IgD-negative memory B cell (primary cell): ENCODE measurements at regions not wholly inside any gene's neighbourhood (a gene's known extent, or its start where the extent isn't known, plus 50 kb on each side); places are given as distances from the start of the nearest gene placed in this dataset.
"Not testable (repeated sequence)": the region's sequence is repeated elsewhere in the genome, so short reads cannot be mapped to it uniquely, and the experiment has no call there.

Experiments
- H3K27ac Mint-ChIP-seq, 3 donors: one replicate each; pipeline ENCODE4 v1.8.0; 2020 to 2022; ENCODE audit warnings: mild to moderate bottlenecking in 3 of 3, mixed read lengths in 3 of 3, moderate library complexity in 1 of 3
- H3K27me3 Mint-ChIP-seq: one replicate; pipeline ENCODE4 v1.8.0; 2021; ENCODE audit warnings: mixed read lengths
- H3K36me3 Mint-ChIP-seq: one replicate; pipeline ENCODE4 v1.8.0; 2020; ENCODE audit warnings: mild to moderate bottlenecking, mixed read lengths
- H3K4me1 Mint-ChIP-seq, 3 donors: one replicate each; pipeline ENCODE4 v1.8.0; 2020 to 2022; ENCODE audit warnings: mixed read lengths in 3 of 3, mild to moderate bottlenecking in 1 of 3
- H3K4me3 Mint-ChIP-seq, 4 donors: one replicate each; pipeline ENCODE4 v1.8.0; 2020 to 2022; ENCODE audit warnings: mild to moderate bottlenecking in 4 of 4, mixed read lengths in 4 of 4, moderate library complexity in 3 of 4
- H3K9me3 Mint-ChIP-seq, 3 donors: one replicate each; pipeline ENCODE4 v1.8.0; 2020 to 2021; ENCODE audit warnings: mixed read lengths in 3 of 3, mild to moderate bottlenecking in 1 of 3

GRCh38 chr17:22267019-22267418 lies 574.7 kb downstream of the KCNJ18 start:
- Mint-ChIP-seq H3K27me3 (no peaks in the 10 kb centered on the region), H3K27ac (no peak overlapping the region), H3K4me1 (no peaks in the 10 kb centered on the region), H3K4me3 (peak overlapping the region in 1 of 4 donors; percentile 37), H3K36me3 (no peaks in the 10 kb centered on the region), H3K9me3 (no peaks in the 10 kb centered on the region)

DNA sequence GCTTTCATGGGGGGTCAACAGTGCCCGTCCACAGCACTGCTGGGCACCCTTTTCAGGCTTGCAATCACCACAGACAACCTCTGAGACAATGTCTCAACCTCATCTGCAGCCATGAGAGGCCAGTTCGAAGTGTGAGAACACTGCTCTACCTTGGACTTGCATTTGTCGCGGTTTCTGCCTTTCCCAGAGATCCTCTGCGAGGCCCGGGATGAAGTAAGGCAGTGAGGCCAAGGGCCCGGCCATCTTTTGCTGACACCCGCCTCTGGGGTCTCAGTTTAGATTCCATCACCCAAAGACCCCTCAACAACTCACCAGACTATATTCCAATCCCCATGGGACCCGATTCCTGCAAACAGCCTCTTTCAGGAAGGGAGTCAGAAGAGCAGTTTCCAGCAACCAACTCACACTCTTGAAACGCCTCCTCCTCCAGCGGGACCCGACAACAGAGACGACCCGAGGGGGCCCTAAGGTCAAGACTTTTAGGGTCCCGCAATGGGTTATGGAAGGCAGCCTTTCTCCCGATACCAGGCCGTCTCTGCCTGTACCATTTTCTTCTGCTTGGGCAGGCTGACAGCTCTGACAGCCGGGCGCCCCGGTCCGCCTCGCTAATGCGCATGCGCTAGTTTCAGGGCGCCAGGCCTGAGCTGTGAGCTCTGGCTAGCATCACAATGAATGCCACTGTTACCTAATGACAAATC lies 576.0 kb downstream of the KCNJ18 start:
- Mint-ChIP-seq H3K27me3 (no peaks in the 10 kb centered on the region), H3K27ac (no peak overlapping the region), H3K4me1 (no peaks in the 10 kb centered on the region), H3K9me3 (no peaks in the 10 kb centered on the region), H3K4me3 (no peak overlapping the region), H3K36me3 (no peaks in the 10 kb centered on the region)

GRCh38 chr17:22268912-22269220 lies 576.5 kb downstream of the KCNJ18 start:
- no peaks in the 10 kb centered on the region for H3K9me3 Mint-ChIP-seq
- no peaks in the 10 kb centered on the region for H3K27me3 Mint-ChIP-seq
- no peaks in the 10 kb centered on the region for H3K36me3 Mint-ChIP-seq
- H3K4me3 Mint-ChIP-seq, result no peak overlapping the region
- no peaks in the 10 kb centered on the region for H3K4me1 Mint-ChIP-seq
- H3K27ac Mint-ChIP-seq, result no peak overlapping the region

GRCh38 chr17:22270381-22270780 lies 578.1 kb downstream of the KCNJ18 start:
- Mint-ChIP-seq H3K27me3 (no peaks in the 10 kb centered on the region), H3K27ac (no peak overlapping the region), H3K9me3 (no peaks in the 10 kb centered on the region), H3K36me3 (no peaks in the 10 kb centered on the region), H3K4me3 (no peak overlapping the region), H3K4me1 (no peaks in the 10 kb centered on the region)

GRCh38 chr17:22270809-22271208 lies 578.5 kb downstream of the KCNJ18 start:
- not testable (repeated sequence) for H3K36me3 Mint-ChIP-seq, H3K27me3 Mint-ChIP-seq, H3K4me1 Mint-ChIP-seq, H3K4me3 Mint-ChIP-seq, H3K27ac Mint-ChIP-seq, H3K9me3 Mint-ChIP-seq

- Mint-ChIP-seq H3K36me3 (no peaks in the 10 kb centered on the region), H3K4me1 (peaks cover 0 to 3% (median 0%) of the 10 kb centered on the region in 3 donors), H3K9me3 (peaks cover 0 to 5% (median 0%) of the 10 kb centered on the region in 3 donors), H3K4me3 (no peak overlapping the region), H3K27me3 (no peaks in the 10 kb centered on the region), H3K27ac (no peak overlapping the region)
Measured at GRCh38 chr17:22272363-22273146, 580.2 kb downstream of the KCNJ18 start.

DNA sequence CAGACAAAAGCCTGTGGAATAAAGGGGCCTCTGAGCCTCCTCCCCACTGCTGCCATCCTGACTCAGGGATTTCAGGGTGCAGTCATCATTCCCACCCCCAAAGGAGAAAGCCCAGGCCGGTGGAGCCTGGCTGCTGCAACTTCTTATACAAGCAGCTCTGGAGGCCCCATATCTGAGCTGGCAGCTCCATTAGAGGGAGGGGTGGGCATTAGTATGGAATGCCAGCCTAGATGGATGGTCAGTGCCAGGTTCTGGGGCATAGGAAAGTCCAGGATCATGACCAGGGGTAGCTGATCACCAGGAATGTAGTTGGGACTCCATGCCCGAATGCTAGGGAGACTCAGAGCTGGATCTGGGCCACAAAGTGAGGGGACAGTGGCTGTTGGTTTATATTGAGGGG lies 581.0 kb downstream of the KCNJ18 start:
- H3K27ac Mint-ChIP-seq, result no peak overlapping the region
- H3K9me3 Mint-ChIP-seq, result peaks cover 0 to 5% (median 0%) of the 10 kb centered on the region in 3 donors
- H3K36me3 Mint-ChIP-seq, result no peaks in the 10 kb centered on the region
- H3K4me3 Mint-ChIP-seq, result no peak overlapping the region
- H3K4me1 Mint-ChIP-seq, result peaks cover 0 to 3% (median 0%) of the 10 kb centered on the region in 3 donors
- no peaks in the 10 kb centered on the region for H3K27me3 Mint-ChIP-seq

GRCh38 chr17:22277595-22277994 lies 585.3 kb downstream of the KCNJ18 start:
- no peaks in the 10 kb centered on the region for H3K36me3 Mint-ChIP-seq
- no peaks in the 10 kb centered on the region for H3K27me3 Mint-ChIP-seq
- H3K4me1 Mint-ChIP-seq, result peaks cover 0 to 3% (median 0%) of the 10 kb centered on the region in 3 donors

DNA sequence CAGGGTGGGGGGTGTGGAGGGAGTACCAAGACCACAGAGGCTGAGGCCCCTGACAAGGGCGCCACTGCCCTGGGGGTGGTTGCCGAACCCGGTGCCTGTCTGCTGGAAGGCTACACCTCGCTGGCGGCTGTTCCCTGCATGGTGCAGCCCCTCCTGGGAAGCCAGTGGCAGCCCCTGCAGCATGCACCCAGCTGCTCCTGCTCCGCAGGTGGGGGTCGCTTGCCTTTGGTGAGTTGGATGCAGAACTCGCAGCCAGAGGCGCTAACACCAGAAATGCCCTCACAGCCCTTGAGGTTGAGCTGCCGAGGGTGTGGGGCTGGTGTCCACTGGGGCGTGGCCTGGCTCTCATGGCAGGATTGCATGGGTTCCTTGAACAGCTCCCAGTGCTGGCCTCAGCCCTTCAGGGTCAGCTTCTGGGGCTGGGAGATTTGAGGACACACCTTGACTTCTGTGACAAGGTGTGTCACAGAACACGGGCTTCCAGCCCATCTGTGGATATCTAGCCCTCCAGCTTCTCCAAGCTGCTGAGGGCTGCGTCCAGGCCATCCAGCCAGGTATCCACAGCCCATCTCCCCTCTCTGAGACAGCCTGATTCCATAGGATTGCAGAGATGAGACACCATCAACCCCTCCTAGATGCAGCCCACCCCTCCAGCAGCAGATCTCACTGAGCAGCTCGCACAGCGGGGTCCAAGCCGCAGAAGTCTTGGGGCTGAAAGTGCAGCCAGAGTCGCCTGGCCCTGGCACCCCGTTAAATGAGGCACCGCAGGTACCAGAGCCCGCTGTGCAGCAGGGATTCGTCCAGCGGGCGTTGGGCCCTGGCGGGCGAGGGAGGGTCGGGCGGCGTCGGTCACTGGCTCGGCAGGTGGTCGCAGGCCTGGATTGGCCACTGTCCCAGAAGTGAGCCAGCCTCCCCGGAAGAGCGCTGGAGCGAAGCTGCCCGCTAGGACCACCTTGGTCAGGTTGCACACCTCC lies 586.3 kb downstream of the KCNJ18 start:
- H3K27me3 Mint-ChIP-seq, result no peaks in the 10 kb centered on the region
- peak overlapping the region in 1 of 3 donors; percentile 46 for H3K27ac Mint-ChIP-seq
- H3K9me3 Mint-ChIP-seq, result peaks cover 0 to 10% (median 10%) of the 10 kb centered on the region in 3 donors
- H3K4me3 Mint-ChIP-seq, result no peak overlapping the region
- peaks cover 0 to 3% (median 0%) of the 10 kb centered on the region in 3 donors for H3K4me1 Mint-ChIP-seq
- H3K36me3 Mint-ChIP-seq, result no peaks in the 10 kb centered on the region

More at GRCh38 chr17:22277595-22277994, 585.3 kb downstream of the KCNJ18 start:
- Mint-ChIP-seq H3K4me3 (no peak overlapping the region), H3K27ac (no peak overlapping the region), H3K9me3 (peaks cover 0 to 5% (median 5%) of the 10 kb centered on the region in 3 donors)

GRCh38 chr17:22286337-22287041 lies 594.2 kb downstream of the KCNJ18 start:
- no peak overlapping the region for H3K27ac Mint-ChIP-seq
- no peak overlapping the region for H3K4me3 Mint-ChIP-seq
- H3K9me3 Mint-ChIP-seq, result peaks cover 0 to 8% (median 5%) of the 10 kb centered on the region in 3 donors
- H3K36me3 Mint-ChIP-seq, result no peaks in the 10 kb centered on the region
- H3K27me3 Mint-ChIP-seq, result no peaks in the 10 kb centered on the region
- no peaks in the 10 kb centered on the region for H3K4me1 Mint-ChIP-seq

DNA sequence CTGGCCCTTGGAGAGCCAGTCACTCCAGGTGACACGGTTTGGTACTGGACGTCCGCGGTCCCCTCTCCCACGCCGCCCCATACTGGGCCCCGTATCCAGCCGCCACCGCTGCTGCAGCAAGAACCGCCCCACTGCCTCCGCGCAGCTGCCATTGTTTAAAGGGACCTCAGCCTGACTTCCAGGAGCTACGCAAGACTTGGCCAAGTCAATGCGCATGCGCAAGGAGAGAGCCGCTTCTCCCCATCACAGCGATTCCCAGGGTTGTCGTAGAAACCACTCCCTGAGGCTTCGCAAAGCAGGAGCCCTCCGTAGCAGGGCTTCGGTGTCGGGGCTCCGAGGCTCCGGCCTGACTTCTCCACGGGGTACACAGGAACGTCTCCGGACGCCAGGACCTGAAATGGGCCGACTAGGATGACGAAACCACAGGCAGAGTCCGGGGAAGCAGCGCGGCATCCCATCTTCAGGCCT lies 606.2 kb downstream of the KCNJ18 start:
- not testable (repeated sequence) for H3K4me3 Mint-ChIP-seq, H3K27ac Mint-ChIP-seq, H3K4me1 Mint-ChIP-seq, H3K27me3 Mint-ChIP-seq, H3K36me3 Mint-ChIP-seq, H3K9me3 Mint-ChIP-seq

- no peak overlapping the region for H3K4me3 Mint-ChIP-seq
- H3K36me3 Mint-ChIP-seq, result no peaks in the 10 kb centered on the region
- H3K4me1 Mint-ChIP-seq, result peaks cover 0 to 2% (median 0%) of the 10 kb centered on the region in 3 donors
- H3K9me3 Mint-ChIP-seq, result peaks cover 0 to 7% (median 4%) of the 10 kb centered on the region in 3 donors
- H3K27me3 Mint-ChIP-seq, result no peaks in the 10 kb centered on the region
- no peak overlapping the region for H3K27ac Mint-ChIP-seq
Measured at GRCh38 chr17:22300177-22300576, 607.9 kb downstream of the KCNJ18 start.

GRCh38 chr17:22300731-22301352 lies 608.5 kb downstream of the KCNJ18 start:
- Mint-ChIP-seq H3K4me3 (no peak overlapping the region), H3K27ac (no peak overlapping the region), H3K9me3 (peaks cover 0 to 7% (median 4%) of the 10 kb centered on the region in 3 donors), H3K36me3 (no peaks in the 10 kb centered on the region), H3K4me1 (peaks cover 0 to 2% (median 0%) of the 10 kb centered on the region in 3 donors), H3K27me3 (no peaks in the 10 kb centered on the region)

DNA sequence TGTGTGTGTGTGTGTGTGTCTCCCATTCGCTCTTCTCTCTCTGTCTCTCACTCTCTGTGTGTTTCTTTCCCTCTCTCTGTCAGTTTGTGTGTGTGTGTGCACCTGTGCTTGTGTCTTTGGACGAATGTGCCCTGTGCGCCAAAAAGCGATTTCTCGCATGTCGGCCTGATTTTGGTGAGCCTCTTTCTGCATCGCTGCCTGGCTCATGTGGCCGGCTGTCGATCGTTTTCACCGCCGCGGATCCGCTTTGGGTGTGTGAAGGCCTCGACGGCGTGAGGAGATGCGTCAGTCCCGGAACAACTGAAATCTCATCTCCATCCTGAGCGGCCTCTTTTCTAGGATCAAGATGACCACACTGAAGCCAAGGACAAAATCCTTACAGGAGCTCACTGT lies 609.0 kb downstream of the KCNJ18 start:
- Mint-ChIP-seq H3K9me3 (peaks cover 0 to 8% (median 4%) of the 10 kb centered on the region in 3 donors), H3K27ac (no peak overlapping the region), H3K4me3 (no peak overlapping the region), H3K36me3 (no peaks in the 10 kb centered on the region), H3K27me3 (no peaks in the 10 kb centered on the region), H3K4me1 (peaks cover 0 to 2% (median 0%) of the 10 kb centered on the region in 3 donors)
